Effector memory CD4-positive, alpha-beta T cell (primary cell): ENCODE measurements at regions not wholly inside any gene's neighbourhood (a gene's known extent, or its start where the extent isn't known, plus 50 kb on each side); places are given as distances from the start of the nearest gene placed in this dataset.
A peak's percentile ranks its signal among the peaks of the same experiment; 100 is the strongest.

Experiments used
- DNase-seq, 3 donors: peaks; one replicate each; pipeline ENCODE4 v3.0.0-alpha.2; 2020
- H3K27ac ChIP-seq: 2 replicates; pipeline ENCODE4 v1.7.0; 2013; ENCODE audit warnings: mild to moderate bottlenecking, low read length, moderate library complexity; ENCODE audit not compliant: insufficient read depth, poor library complexity, severe bottlenecking
- H3K27me3 ChIP-seq: replicated peaks from 2 replicates; pipeline ENCODE4 v1.7.0; 2013; ENCODE audit warnings: mild to moderate bottlenecking, low read length; ENCODE audit not compliant: insufficient read depth, control insufficient read depth, poor library complexity, severe bottlenecking
- H3K36me3 ChIP-seq: 2 replicates; pipeline ENCODE4 v1.7.0; 2013; ENCODE audit warnings: mild to moderate bottlenecking, low read length, moderate library complexity; ENCODE audit not compliant: control insufficient read depth, insufficient read depth
- H3K4me1 ChIP-seq: 2 replicates; pipeline ENCODE4 v1.7.0; 2013; ENCODE audit warnings: low read length, mild to moderate bottlenecking; ENCODE audit not compliant: control insufficient read depth, insufficient read depth, poor library complexity, severe bottlenecking
- H3K4me3 ChIP-seq: 2 replicates; pipeline ENCODE4 v1.7.0; 2013; ENCODE audit warnings: low read length, low read depth, mild to moderate bottlenecking; ENCODE audit not compliant: insufficient read depth, poor library complexity, severe bottlenecking
- H3K9me3 ChIP-seq: 2 replicates; pipeline ENCODE4 v1.7.0; 2013; ENCODE audit warnings: mild to moderate bottlenecking, low read length, moderate library complexity; ENCODE audit not compliant: control insufficient read depth

DNA sequence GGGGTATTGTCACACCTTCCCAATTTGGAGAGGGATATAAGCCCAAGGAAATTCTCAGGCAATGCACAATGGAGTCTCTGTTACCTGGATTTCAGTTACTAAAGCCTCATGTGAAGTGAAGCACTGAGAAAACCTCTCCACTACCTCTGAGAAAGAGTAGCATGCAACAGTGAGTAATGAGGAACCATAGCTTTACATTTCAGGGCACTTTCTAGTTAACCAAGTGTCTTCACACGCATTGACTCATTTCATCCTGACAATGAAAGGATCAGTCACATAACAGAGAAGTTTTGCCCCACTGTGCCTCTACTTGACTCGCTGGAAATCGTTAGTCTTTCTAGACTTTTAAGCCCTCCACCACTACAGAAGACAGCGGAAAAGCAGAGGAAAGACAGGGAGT, 86.2 kb upstream of the ARID1B start:
- no peak for DNase-seq
- no peak overlapping the region for H3K4me3 ChIP-seq
- H3K27me3 ChIP-seq = no peaks in the 10 kb centered on the region
- H3K27ac ChIP-seq = no peak overlapping the region
- H3K36me3 ChIP-seq = no peaks in the 10 kb centered on the region
- H3K4me1 ChIP-seq = no peaks in the 10 kb centered on the region
- H3K9me3 ChIP-seq = no peaks in the 10 kb centered on the region

DNA sequence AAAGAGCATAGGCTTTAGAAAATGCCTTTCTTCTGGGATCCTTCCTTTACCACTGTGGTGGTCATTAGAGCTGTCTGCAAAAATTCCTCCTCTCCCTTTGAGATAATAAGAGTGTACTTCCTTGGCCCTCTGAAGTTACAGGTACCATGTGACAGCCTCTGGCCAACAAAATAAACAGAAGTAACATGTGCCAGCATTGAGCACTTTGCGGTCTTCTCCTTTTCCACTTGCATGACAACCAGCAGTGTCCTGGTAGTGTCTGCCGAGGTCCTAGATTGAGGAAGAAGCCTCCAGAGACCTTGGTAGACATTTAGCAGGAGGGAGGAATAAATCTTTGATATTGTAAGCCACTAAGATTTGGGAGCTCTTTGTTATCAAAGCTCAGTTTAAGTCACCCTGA, 87.5 kb upstream of the ARID1B start:
- Histone ChIP-seq H3K36me3 (no peaks in the 10 kb centered on the region), H3K9me3 (no peaks in the 10 kb centered on the region), H3K27ac (no peak overlapping the region), H3K4me1 (no peaks in the 10 kb centered on the region), H3K27me3 (no peaks in the 10 kb centered on the region), H3K4me3 (no peak overlapping the region)
- no peak for DNase-seq

- Histone ChIP-seq H3K4me1 (no peaks in the 10 kb centered on the region), H3K27me3 (no peaks in the 10 kb centered on the region), H3K9me3 (no peaks in the 10 kb centered on the region), H3K27ac (no peak overlapping the region), H3K4me3 (no peak overlapping the region), H3K36me3 (no peaks in the 10 kb centered on the region)
- DNase-seq = no peak
These were observed 88.6 kb upstream of the ARID1B start for GRCh38 chr6:156688620-156688971.

GRCh38 chr6:156687789-156688619, 89.2 kb upstream of the ARID1B start:
- no peaks in the 10 kb centered on the region for H3K9me3 ChIP-seq
- peak overlapping the region; percentile 46 for H3K27ac ChIP-seq
- no peak for DNase-seq
- H3K36me3 ChIP-seq = no peaks in the 10 kb centered on the region
- H3K4me1 ChIP-seq = no peaks in the 10 kb centered on the region
- H3K27me3 ChIP-seq = no peaks in the 10 kb centered on the region
- peak overlapping the region; percentile 60 for H3K4me3 ChIP-seq

DNA sequence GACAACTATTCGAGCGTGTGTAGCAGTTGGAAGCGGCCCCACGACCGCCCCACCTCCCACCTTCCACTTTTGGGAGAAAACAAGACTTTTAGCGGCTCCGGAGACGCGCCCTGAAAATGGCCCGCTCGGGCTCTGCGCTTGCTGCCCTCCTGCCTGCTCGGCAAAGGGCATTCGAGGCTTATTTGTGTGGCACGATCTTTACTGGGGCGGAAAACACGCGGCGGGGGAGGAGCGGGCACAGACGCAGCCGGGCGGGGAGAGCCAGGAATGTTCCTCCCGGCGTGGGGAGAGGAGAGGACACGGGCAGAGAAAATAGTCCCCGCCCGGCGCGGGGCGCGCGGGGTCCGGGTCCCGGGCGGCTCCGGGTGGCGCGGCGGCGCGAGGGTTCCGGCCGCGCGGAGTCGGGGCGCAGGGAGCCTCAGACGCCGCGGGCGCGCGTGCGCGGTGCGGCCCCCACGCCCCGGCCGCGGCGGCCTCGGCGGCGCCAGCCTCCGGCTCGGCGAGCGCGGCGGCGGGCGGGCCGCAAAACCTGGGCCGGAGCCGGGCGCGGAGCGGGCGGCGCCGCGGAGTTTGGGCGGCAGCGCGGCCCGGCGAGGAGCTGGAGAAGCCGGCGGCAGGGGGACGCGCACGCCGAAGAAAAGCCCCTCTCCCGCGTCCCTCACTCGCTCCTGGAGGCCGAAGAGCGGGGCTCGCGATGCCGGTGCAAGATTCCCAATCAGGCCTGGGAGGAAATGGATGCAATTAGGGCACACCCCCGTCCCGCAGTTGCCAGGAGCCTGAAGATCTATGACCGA, 90.0 kb upstream of the ARID1B start:
- H3K4me1 ChIP-seq = no peaks in the 10 kb centered on the region
- no peaks in the 10 kb centered on the region for H3K27me3 ChIP-seq
- peak overlapping the region; percentile 96 for H3K27ac ChIP-seq
- no peaks in the 10 kb centered on the region for H3K36me3 ChIP-seq
- peak; percentile 55 to 67 (median 63) for DNase-seq
- no peaks in the 10 kb centered on the region for H3K9me3 ChIP-seq
- H3K4me3 ChIP-seq = peak overlapping the region; percentile 95

DNA sequence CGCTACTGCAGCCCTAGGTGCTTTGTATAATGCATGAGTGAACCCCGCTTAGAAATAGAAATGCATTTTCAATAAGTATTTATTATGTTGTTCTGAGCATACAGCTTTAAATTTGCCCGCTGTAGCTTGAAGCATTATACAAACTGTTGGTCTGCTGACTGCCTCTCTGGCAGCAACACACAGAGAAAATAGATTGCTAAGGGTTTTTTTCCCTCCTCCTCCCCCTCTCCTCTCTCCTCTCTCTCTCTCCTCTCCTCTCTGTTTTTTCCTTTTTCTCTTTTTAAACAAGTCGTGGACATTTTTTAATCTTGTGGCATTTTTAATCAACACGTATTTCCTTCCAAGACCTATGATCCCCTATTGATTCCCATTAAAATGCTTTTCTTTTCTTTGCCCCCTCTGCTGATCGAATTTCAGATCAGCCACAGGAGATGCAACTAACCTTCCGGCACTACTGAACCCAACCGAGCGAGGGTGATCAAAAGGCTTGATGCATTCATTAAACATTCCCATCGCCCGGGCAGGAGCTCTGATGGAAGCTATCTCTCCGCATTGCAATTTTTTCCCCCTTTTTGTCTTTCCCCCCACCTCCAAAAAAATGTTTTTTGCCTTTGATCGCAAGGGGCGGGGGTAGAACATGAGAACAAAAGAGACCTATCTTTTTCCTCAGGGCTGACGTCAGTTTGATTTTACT, 90.7 kb upstream of the ARID1B start:
- H3K36me3 ChIP-seq = no peaks in the 10 kb centered on the region
- peak in 1 of 3 donors; percentile 30 for DNase-seq
- H3K27me3 ChIP-seq = no peaks in the 10 kb centered on the region
- H3K27ac ChIP-seq = peak overlapping the region; percentile 96
- H3K9me3 ChIP-seq = no peaks in the 10 kb centered on the region
- peak overlapping the region; percentile 95 for H3K4me3 ChIP-seq
- H3K4me1 ChIP-seq = no peaks in the 10 kb centered on the region

DNA sequence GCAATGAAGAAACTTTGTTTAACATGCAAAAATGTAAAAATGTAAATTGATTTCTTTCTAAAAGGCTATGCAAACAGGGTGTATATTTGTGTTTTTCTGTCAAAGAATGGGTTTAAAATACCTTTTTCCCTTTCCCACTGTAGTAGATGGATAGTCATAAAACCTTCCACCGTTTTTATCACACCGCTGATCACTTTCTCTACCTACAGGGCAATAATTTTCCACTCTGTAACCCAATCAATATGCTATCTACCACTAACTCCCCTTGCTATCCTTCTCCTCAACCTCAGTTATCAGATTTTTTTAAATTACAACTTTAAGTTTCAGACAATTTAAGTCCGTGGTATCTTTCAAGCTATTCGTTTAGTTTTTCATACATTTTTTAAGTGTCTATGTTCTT, 91.4 kb upstream of the ARID1B start:
- Histone ChIP-seq H3K27ac (peak overlapping the region; percentile 96), H3K4me1 (no peaks in the 10 kb centered on the region), H3K27me3 (no peaks in the 10 kb centered on the region), H3K4me3 (peak overlapping the region; percentile 95), H3K36me3 (no peaks in the 10 kb centered on the region), H3K9me3 (no peaks in the 10 kb centered on the region)
- no peak for DNase-seq

DNA sequence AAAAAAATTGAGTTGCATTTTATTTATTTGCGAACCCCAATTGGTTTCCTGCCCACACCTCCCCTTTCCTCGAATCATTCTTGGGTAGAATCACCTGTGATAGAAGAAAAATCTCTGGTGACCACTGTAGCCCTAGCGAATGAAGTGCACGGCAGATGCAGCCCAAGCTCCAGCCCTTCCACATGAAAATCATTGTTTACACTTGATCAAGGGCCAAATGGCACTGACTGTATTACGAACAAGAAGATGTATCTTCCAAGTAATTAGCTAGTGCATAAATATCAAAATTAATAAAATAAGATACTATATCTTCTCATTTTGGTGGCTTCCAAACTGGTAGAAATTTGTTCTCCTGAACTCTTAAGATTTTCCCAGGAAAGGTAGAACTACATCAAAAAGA, 93.4 kb upstream of the ARID1B start:
- Histone ChIP-seq H3K4me3 (no peak overlapping the region), H3K27ac (no peak overlapping the region), H3K36me3 (no peaks in the 10 kb centered on the region), H3K27me3 (no peaks in the 10 kb centered on the region), H3K4me1 (no peaks in the 10 kb centered on the region), H3K9me3 (no peaks in the 10 kb centered on the region)
- DNase-seq = no peak

DNA sequence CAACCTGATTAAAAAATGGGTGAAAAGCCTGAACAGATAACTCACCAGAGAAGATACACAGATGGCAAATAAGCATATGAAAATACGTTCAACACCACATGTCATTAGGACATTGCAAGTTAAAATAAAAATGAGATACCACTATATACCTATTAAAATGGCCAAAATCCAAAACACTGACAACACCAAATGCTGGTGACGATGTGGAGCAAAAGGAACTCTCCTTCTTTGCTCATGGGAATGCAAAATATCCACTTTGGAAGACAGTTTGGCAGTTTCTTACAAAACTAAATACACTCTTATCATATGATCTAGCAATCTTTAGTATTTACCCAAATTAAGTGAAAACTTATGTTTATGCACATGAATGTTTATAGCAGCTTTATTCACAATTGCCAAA, 100.5 kb upstream of the ARID1B start:
- no peak for DNase-seq
- no peaks in the 10 kb centered on the region for H3K9me3 ChIP-seq
- H3K27me3 ChIP-seq = no peaks in the 10 kb centered on the region
- H3K4me3 ChIP-seq = no peak overlapping the region
- H3K4me1 ChIP-seq = no peaks in the 10 kb centered on the region
- H3K36me3 ChIP-seq = no peaks in the 10 kb centered on the region
- no peak overlapping the region for H3K27ac ChIP-seq

- Histone ChIP-seq H3K27me3 (no peaks in the 10 kb centered on the region), H3K27ac (no peak overlapping the region), H3K9me3 (no peaks in the 10 kb centered on the region), H3K4me1 (no peaks in the 10 kb centered on the region), H3K36me3 (no peaks in the 10 kb centered on the region), H3K4me3 (no peak overlapping the region)
- no peak for DNase-seq
These were observed 103.0 kb upstream of the ARID1B start for GRCh38 chr6:156674197-156674596.
